HG03575 (cell line): ENCODE measurements at regions not wholly inside any gene's neighbourhood (a gene's known extent, or its start where the extent isn't known, plus 50 kb on each side); places are given as distances from the start of the nearest gene placed in this dataset.
"Not testable (repeated sequence)": the region's sequence is repeated elsewhere in the genome, so short reads cannot be mapped to it uniquely, and the experiment has no call there.

Experiments used
- ATAC-seq: cut with Tn5 transposase; IDR thresholded peaks from one replicate; pipeline ENCODE4 v1.9.1; 2021; ENCODE audit not compliant: unreplicated experiment, insufficient number of reproducible peaks, low FRiP score; ENCODE audit errors: extremely low read depth

- no peak for ATAC-seq
Observed at GRCh38 chr5:153939101-153939500, 99.6 kb downstream of the FAM114A2 start.

- no peak for ATAC-seq
Observed at GRCh38 chr5:153938191-153938842, 100.4 kb downstream of the FAM114A2 start.

- no peak for ATAC-seq
Observed at GRCh38 chr5:153937661-153938060, 101.0 kb downstream of the FAM114A2 start.

- not testable (repeated sequence) for ATAC-seq
Observed at GRCh38 chr5:153935151-153935550, 103.6 kb downstream of the FAM114A2 start.

- no peak for ATAC-seq
Observed at GRCh38 chr5:153926201-153926600, 112.5 kb downstream of the FAM114A2 start.

GRCh38 chr5:153919161-153919560 is 119.5 kb downstream of the FAM114A2 start:
- no peak for ATAC-seq

GRCh38 chr5:153907170-153907775 is 131.4 kb downstream of the FAM114A2 start:
- no peak for ATAC-seq

- no peak for ATAC-seq
Observed at GRCh38 chr5:153905219-153905618, 133.5 kb downstream of the FAM114A2 start.

- no peak for ATAC-seq
Observed at GRCh38 chr5:153903321-153903720, 135.4 kb downstream of the FAM114A2 start.

- ATAC-seq, result no peak
Observed at GRCh38 chr5:153902016-153902415, 136.7 kb downstream of the FAM114A2 start.

- no peak for ATAC-seq
Observed at GRCh38 chr5:153901449-153901848, 137.3 kb downstream of the FAM114A2 start.

- ATAC-seq, result no peak
Observed at GRCh38 chr5:153900703-153901395, 137.9 kb downstream of the FAM114A2 start.

GRCh38 chr5:153899746-153900145 is 139.0 kb downstream of the FAM114A2 start:
- no peak for ATAC-seq

- ATAC-seq, result peak; percentile 96
Observed at GRCh38 chr5:153896701-153897100, 142.0 kb downstream of the FAM114A2 start.

GRCh38 chr5:153896117-153896516 is 142.6 kb downstream of the FAM114A2 start:
- no peak for ATAC-seq

GRCh38 chr5:153895266-153895665 is 143.4 kb downstream of the FAM114A2 start:
- ATAC-seq, result no peak

- no peak for ATAC-seq
Observed at GRCh38 chr5:153893817-153894216, 144.9 kb downstream of the FAM114A2 start.

GRCh38 chr5:153891394-153891793 is 147.3 kb downstream of the FAM114A2 start:
- no peak for ATAC-seq

GRCh38 chr5:153888781-153889180 is 149.9 kb downstream of the FAM114A2 start:
- ATAC-seq, result no peak

GRCh38 chr5:153885141-153885540 is 153.6 kb downstream of the FAM114A2 start:
- no peak for ATAC-seq
